ENCODE measurements at regions not wholly inside any gene's neighbourhood (a gene's known extent, or its start where the extent isn't known, plus 50 kb on each side); places are given as distances from the start of the nearest gene placed in this dataset.
A peak's percentile ranks its signal among the peaks of the same experiment; 100 is the strongest.

- Histone ChIP-seq H3K36me3 (ENCODE audit: control insufficient read depth, insufficient read depth, low read length) (no peaks in the 10 kb centered on the region), H3K4me3 (ENCODE audit: low read length) (no peak overlapping the region), H3K27ac (ENCODE audit: low read length) (no peak overlapping the region), H3K27me3 (ENCODE audit: control insufficient read depth, insufficient read depth, low read length) (no peaks in the 10 kb centered on the region), H3K4me1 (ENCODE audit: control insufficient read depth, insufficient read depth, low read length) (peaks cover 3% of the 10 kb centered on the region), H3K9me3 (ENCODE audit: control insufficient read depth, low read depth, low read length) (no peaks in the 10 kb centered on the region)
- no peak for DNase-seq
- no CpG with 5 or more reads among the region's 8 CpGs for WGBS (ENCODE audit: insufficient coverage, low lambda C conversion rate)
Observed at GRCh38 chr16:86068722-86069121, 169.8 kb downstream of the IRF8 start.

- H3K36me3 ChIP-seq (ENCODE audit: control insufficient read depth, insufficient read depth, low read length): no peaks in the 10 kb centered on the region
- no CpG with 5 or more reads among the region's 21 CpGs for WGBS (ENCODE audit: insufficient coverage, low lambda C conversion rate)
- H3K4me3 ChIP-seq (ENCODE audit: low read length): no peak overlapping the region
- no peak overlapping the region for H3K27ac ChIP-seq (ENCODE audit: low read length)
- DNase-seq: no peak
- H3K9me3 ChIP-seq (ENCODE audit: control insufficient read depth, low read depth, low read length): no peaks in the 10 kb centered on the region
- no peaks in the 10 kb centered on the region for H3K27me3 ChIP-seq (ENCODE audit: control insufficient read depth, insufficient read depth, low read length)
- H3K4me1 ChIP-seq (ENCODE audit: control insufficient read depth, insufficient read depth, low read length): peaks cover 11% of the 10 kb centered on the region
Observed at GRCh38 chr16:86069736-86070298, 170.9 kb downstream of the IRF8 start.

GRCh38 chr16:86070484-86070883 lies 171.5 kb downstream of the IRF8 start:
- no peak overlapping the region for H3K4me3 ChIP-seq (ENCODE audit: low read length)
- H3K9me3 ChIP-seq (ENCODE audit: control insufficient read depth, low read depth, low read length): no peaks in the 10 kb centered on the region
- no peak overlapping the region for H3K27ac ChIP-seq (ENCODE audit: low read length)
- no CpG with 5 or more reads among the region's 6 CpGs for WGBS (ENCODE audit: insufficient coverage, low lambda C conversion rate)
- H3K36me3 ChIP-seq (ENCODE audit: control insufficient read depth, insufficient read depth, low read length): no peaks in the 10 kb centered on the region
- no peak for DNase-seq
- H3K27me3 ChIP-seq (ENCODE audit: control insufficient read depth, insufficient read depth, low read length): no peaks in the 10 kb centered on the region
- H3K4me1 ChIP-seq (ENCODE audit: control insufficient read depth, insufficient read depth, low read length): peaks cover 16% of the 10 kb centered on the region

GRCh38 chr16:86070971-86071370 lies 172.0 kb downstream of the IRF8 start:
- H3K36me3 ChIP-seq (ENCODE audit: control insufficient read depth, insufficient read depth, low read length): no peaks in the 10 kb centered on the region
- H3K27me3 ChIP-seq (ENCODE audit: control insufficient read depth, insufficient read depth, low read length): no peaks in the 10 kb centered on the region
- no peak for DNase-seq
- H3K9me3 ChIP-seq (ENCODE audit: control insufficient read depth, low read depth, low read length): no peaks in the 10 kb centered on the region
- WGBS (ENCODE audit: insufficient coverage, low lambda C conversion rate): no CpG with 5 or more reads among the region's 7 CpGs
- H3K4me1 ChIP-seq (ENCODE audit: control insufficient read depth, insufficient read depth, low read length): peaks cover 16% of the 10 kb centered on the region
- no peak overlapping the region for H3K27ac ChIP-seq (ENCODE audit: low read length)
- H3K4me3 ChIP-seq (ENCODE audit: low read length): no peak overlapping the region

GRCh38 chr16:86071611-86072240 lies 172.8 kb downstream of the IRF8 start:
- H3K4me1 ChIP-seq (ENCODE audit: control insufficient read depth, insufficient read depth, low read length): peaks cover 16% of the 10 kb centered on the region
- H3K9me3 ChIP-seq (ENCODE audit: control insufficient read depth, low read depth, low read length): no peaks in the 10 kb centered on the region
- DNase-seq: no peak
- no CpG with 5 or more reads among the region's 12 CpGs for WGBS (ENCODE audit: insufficient coverage, low lambda C conversion rate)
- no peak overlapping the region for H3K4me3 ChIP-seq (ENCODE audit: low read length)
- no peaks in the 10 kb centered on the region for H3K36me3 ChIP-seq (ENCODE audit: control insufficient read depth, insufficient read depth, low read length)
- no peaks in the 10 kb centered on the region for H3K27me3 ChIP-seq (ENCODE audit: control insufficient read depth, insufficient read depth, low read length)
- H3K27ac ChIP-seq (ENCODE audit: low read length): no peak overlapping the region

- H3K4me3 ChIP-seq (ENCODE audit: low read length): no peak overlapping the region
- H3K27me3 ChIP-seq (ENCODE audit: control insufficient read depth, insufficient read depth, low read length): no peaks in the 10 kb centered on the region
- WGBS (ENCODE audit: insufficient coverage, low lambda C conversion rate): 100% methylated on average over 1 of the region's 21 CpGs
- peak; percentile 55 to 63 for DNase-seq
- H3K36me3 ChIP-seq (ENCODE audit: control insufficient read depth, insufficient read depth, low read length): no peaks in the 10 kb centered on the region
- peaks cover 16% of the 10 kb centered on the region for H3K4me1 ChIP-seq (ENCODE audit: control insufficient read depth, insufficient read depth, low read length)
- no peak overlapping the region for H3K27ac ChIP-seq (ENCODE audit: low read length)
- H3K9me3 ChIP-seq (ENCODE audit: control insufficient read depth, low read depth, low read length): no peaks in the 10 kb centered on the region
Observed at GRCh38 chr16:86072328-86073102, 173.6 kb downstream of the IRF8 start.

- no CpG with 5 or more reads among the region's 11 CpGs for WGBS (ENCODE audit: insufficient coverage, low lambda C conversion rate)
- Histone ChIP-seq H3K4me1 (ENCODE audit: control insufficient read depth, insufficient read depth, low read length) (peaks cover 16% of the 10 kb centered on the region), H3K27me3 (ENCODE audit: control insufficient read depth, insufficient read depth, low read length) (no peaks in the 10 kb centered on the region), H3K9me3 (ENCODE audit: control insufficient read depth, low read depth, low read length) (no peaks in the 10 kb centered on the region), H3K36me3 (ENCODE audit: control insufficient read depth, insufficient read depth, low read length) (no peaks in the 10 kb centered on the region), H3K4me3 (ENCODE audit: low read length) (no peak overlapping the region), H3K27ac (ENCODE audit: low read length) (no peak overlapping the region)
- no peak for DNase-seq
Observed at GRCh38 chr16:86073103-86073625, 174.2 kb downstream of the IRF8 start.

DNA sequence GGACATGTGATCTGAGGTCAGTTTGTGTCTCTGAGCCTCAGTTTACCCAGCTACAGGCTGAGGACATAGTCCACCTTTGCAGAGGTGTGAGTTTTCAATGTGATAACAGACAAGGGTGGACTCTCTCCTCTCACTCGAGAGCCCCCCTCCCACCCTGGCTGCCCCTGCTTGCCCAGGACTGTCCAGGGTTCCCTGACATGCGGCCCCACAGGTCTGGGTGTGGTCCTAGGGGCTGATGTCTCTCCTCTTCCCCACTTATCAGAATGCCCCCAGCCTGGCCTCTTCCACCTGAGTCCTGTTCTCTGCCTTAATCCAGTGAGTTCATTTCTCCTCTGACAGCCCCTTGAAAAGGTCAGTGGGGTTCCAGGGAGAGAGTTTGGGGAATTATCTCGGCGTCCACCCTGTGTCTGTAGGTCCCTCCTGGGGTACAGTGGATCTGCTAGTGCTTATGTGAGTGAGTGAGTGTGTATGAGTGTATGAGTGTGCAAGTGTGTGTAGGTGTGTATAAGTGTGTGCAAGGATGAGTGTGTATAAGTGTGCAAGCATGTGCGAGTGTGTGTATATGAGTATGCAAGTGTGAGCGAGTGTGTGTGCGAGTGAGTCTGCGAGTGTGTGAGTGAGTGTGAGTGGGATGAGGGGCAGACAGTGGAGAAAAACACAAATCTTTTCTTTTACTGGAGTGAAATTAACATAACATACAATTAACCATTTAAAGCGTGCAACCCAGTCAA lies 175.0 kb downstream of the IRF8 start:
- Histone ChIP-seq H3K27me3 (ENCODE audit: control insufficient read depth, insufficient read depth, low read length) (no peaks in the 10 kb centered on the region), H3K9me3 (ENCODE audit: control insufficient read depth, low read depth, low read length) (no peaks in the 10 kb centered on the region), H3K4me1 (ENCODE audit: control insufficient read depth, insufficient read depth, low read length) (peaks cover 16% of the 10 kb centered on the region), H3K36me3 (ENCODE audit: control insufficient read depth, insufficient read depth, low read length) (no peaks in the 10 kb centered on the region), H3K4me3 (ENCODE audit: low read length) (no peak overlapping the region), H3K27ac (ENCODE audit: low read length) (no peak overlapping the region)
- DNase-seq: no peak
- 96% methylated on average over 4 of the region's 9 CpGs for WGBS (ENCODE audit: insufficient coverage, low lambda C conversion rate)

DNA sequence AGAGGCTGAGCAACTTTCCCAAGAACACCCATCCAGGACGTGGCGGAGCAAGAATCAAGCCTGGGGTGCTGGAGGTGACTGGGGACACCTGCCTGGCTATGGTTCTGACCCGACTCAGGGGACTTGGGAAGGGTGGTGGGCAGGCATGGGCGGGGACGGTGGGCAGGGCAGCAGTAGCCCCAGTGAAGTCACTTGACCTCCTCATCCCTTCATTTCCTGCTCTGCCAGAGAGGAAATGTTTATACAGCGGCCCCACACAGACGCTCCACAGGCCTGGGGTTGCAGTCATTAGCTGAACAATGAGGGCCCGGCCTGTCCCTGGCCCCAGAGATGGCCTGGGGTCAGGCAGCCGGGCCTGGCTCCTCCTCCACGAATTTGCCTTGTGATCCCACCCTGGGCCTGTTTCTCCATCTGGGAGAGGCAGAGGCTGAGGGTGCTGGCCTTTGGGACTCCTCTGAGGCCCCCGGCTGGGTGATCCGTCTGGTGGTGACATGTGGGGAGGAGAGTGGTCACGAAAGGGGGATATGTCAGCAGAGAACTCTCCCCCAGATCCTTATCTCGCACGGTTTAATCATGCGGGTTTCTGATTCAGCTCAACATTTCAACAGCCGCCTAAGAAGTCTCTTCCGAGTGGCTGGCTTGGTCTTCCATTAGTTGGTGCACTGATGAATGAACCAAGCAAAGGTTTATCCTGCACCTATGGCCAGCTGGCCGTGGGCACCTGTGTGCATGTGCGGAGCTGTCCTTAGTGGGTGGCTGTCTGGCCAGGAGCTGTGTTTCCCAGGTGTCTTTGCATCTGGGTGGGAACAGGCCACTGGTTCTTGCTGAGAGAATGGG lies 175.9 kb downstream of the IRF8 start:
- H3K36me3 ChIP-seq (ENCODE audit: control insufficient read depth, insufficient read depth, low read length): no peaks in the 10 kb centered on the region
- no peak overlapping the region for H3K4me3 ChIP-seq (ENCODE audit: low read length)
- H3K9me3 ChIP-seq (ENCODE audit: control insufficient read depth, low read depth, low read length): no peaks in the 10 kb centered on the region
- peak in 1 of 2 donors; percentile 22 for DNase-seq
- H3K27me3 ChIP-seq (ENCODE audit: control insufficient read depth, insufficient read depth, low read length): peaks cover 2% of the 10 kb centered on the region
- peak overlapping the region; percentile 3 for H3K27ac ChIP-seq (ENCODE audit: low read length)
- WGBS (ENCODE audit: insufficient coverage, low lambda C conversion rate): no CpG with 5 or more reads among the region's 20 CpGs
- peaks cover 16% of the 10 kb centered on the region for H3K4me1 ChIP-seq (ENCODE audit: control insufficient read depth, insufficient read depth, low read length)

GRCh38 chr16:86075488-86075785 lies 176.5 kb downstream of the IRF8 start:
- peaks cover 6% of the 10 kb centered on the region for H3K27me3 ChIP-seq (ENCODE audit: control insufficient read depth, insufficient read depth, low read length)
- H3K4me1 ChIP-seq (ENCODE audit: control insufficient read depth, insufficient read depth, low read length): peaks cover 16% of the 10 kb centered on the region
- WGBS (ENCODE audit: insufficient coverage, low lambda C conversion rate): no CpG with 5 or more reads among the region's 2 CpGs
- H3K9me3 ChIP-seq (ENCODE audit: control insufficient read depth, low read depth, low read length): no peaks in the 10 kb centered on the region
- no peak for DNase-seq
- H3K27ac ChIP-seq (ENCODE audit: low read length): peak overlapping the region; percentile 3
- no peak overlapping the region for H3K4me3 ChIP-seq (ENCODE audit: low read length)
- no peaks in the 10 kb centered on the region for H3K36me3 ChIP-seq (ENCODE audit: control insufficient read depth, insufficient read depth, low read length)
